HG02938 (cell line): ENCODE measurements at regions not wholly inside any gene's neighbourhood (a gene's known extent, or its start where the extent isn't known, plus 50 kb on each side); places are given as distances from the start of the nearest gene placed in this dataset.
"Not testable (repeated sequence)": the region's sequence is repeated elsewhere in the genome, so short reads cannot be mapped to it uniquely, and the experiment has no call there.

Experiments
- ATAC-seq: cut with Tn5 transposase; IDR thresholded peaks from one replicate; pipeline ENCODE4 v1.9.1; 2021; ENCODE audit warnings: mild to moderate bottlenecking, moderate library complexity; ENCODE audit not compliant: unreplicated experiment

DNA sequence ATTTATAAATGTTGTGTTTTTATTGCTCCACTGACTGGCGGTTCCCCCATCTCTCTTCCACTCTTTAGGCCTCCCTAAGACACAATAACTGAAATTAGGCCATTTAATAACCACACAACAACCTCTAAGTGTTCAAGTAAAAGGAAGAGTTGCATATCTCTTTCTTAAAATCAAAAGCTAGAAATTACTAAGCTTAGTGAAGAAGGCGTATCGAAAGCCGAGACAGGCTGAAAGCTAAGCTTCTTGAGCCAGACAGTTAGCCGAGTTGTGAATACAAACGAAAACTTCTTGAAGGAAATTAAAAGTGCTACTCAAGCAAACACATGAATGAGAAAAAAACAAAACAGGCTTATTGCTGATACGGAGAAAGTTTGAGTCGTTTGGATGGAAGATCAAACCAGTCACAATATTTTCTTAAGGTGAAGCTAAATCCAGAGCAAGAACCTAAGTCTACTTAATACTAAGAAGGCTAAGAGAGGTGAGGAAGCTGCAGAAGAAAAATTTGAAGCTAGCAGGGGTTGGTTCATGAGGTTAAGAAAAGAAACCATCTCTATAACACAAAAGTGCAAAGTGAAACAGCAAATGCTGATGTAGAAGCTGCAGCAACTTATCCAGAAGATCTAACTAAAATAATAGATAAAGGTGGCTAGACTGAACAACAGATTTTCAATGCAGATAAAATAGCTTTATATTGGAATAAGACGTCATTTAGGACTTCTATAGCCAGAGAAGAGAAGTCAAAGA is 194.0 kb upstream of the TTC29 start:
- no peak for ATAC-seq

DNA sequence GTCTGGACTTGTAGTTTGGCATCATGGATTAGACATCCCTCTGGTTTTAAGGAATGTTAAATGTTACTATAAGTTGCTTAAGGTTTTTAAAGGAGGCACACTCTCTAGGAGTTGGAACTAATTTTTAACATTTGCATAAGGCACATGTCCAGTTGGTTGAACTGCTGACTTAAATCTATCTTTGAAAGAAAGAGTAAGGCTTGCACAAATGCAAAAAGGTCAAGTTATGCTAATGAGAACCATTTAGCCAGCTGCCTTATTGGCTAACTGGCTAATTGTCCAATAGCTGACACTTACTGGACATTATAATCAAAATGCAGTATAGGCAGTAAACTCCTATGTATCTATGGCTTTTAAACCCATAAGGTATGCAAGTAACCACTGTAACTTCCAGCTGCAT is 206.1 kb upstream of the TTC29 start:
- no peak for ATAC-seq

- ATAC-seq = no peak
Observed at GRCh38 chr4:147157860-147158701, 212.4 kb upstream of the TTC29 start.

DNA sequence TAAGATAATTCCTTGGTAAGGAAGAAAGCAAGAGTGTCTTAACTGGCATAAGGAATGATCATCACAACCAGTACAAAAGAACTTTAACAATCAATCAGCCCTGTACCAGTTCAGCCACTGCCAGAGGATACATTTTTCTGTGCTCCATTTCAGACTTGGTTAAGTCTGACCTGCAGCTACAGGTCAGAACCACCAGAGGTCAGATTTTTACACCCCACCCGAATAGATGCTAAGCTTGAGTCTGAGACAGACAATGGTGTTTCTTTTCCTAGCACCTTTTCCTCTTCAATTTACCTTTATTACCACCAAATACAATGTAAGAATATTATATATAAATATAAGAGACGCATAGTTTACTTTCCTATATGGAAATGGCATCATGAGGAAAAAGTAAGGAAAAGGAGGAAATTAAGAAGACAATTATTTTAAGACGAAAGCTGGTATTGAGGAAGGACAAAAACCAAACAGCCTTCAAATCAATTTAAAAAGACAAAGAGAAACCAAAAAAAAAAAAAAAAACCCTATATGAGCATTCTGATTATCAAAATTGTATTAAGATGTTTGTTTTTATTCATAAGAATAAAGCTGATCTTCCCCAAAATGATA is 215.3 kb upstream of the TTC29 start:
- peak; percentile 89 for ATAC-seq

DNA sequence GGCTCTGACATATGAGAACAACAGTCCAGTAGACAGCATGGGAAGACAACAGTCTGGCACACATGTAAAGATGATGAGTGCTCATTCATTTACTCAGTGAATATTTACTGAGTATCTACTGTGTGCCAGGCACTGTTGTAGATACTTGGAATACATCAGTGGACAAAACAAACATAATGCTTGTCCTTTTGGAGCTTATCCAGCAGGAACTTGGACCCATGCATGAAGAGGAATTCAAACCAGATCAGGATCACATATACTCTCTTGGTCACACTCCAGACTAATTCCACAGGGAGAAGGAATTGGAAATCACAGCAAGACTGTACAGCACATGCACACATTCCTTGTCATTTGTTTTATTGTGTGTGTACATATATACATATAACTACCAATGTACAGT is 217.6 kb upstream of the TTC29 start:
- no peak for ATAC-seq

GRCh38 chr4:147168200-147168599 is 222.5 kb upstream of the TTC29 start:
- ATAC-seq = not testable (repeated sequence)

DNA sequence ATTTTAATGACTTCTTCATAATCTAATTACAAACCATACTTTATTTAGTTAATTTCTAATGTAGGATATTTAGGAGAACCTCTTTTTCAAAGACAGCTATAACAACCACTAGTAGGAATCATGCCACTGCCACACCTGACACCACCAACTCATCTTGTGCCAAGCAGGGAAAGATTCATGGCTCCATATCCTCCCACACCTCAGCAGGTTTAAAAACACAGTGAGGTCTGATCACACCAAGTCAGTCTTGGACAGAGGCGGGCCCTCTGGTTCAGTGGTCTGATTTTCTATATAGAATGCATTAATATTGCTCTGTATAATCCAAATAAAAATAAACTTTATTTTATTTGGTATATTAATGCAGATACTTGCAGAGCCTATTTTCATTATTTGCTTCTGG is 227.7 kb upstream of the TTC29 start:
- ATAC-seq = no peak

GRCh38 chr4:147173797-147174432 is 228.3 kb upstream of the TTC29 start:
- ATAC-seq = no peak

DNA sequence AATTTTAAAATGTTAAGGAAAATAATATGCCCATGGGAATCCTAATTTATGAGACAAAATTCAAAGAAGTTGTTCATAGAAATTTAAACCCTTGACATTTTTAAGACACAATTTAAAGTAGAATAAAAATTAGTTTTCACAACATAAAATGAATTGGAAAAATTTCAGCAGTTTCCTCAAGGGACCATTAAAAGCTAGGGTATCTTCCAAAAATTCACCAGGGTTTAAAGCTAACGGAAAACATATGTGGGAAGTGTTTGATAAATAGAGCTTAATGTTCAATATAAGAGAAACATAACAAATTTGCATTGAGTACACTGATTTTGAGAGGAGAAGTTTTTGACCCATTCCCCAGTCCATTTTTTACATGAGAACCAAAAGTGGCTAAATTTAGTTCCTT is 228.9 kb upstream of the TTC29 start:
- no peak for ATAC-seq

DNA sequence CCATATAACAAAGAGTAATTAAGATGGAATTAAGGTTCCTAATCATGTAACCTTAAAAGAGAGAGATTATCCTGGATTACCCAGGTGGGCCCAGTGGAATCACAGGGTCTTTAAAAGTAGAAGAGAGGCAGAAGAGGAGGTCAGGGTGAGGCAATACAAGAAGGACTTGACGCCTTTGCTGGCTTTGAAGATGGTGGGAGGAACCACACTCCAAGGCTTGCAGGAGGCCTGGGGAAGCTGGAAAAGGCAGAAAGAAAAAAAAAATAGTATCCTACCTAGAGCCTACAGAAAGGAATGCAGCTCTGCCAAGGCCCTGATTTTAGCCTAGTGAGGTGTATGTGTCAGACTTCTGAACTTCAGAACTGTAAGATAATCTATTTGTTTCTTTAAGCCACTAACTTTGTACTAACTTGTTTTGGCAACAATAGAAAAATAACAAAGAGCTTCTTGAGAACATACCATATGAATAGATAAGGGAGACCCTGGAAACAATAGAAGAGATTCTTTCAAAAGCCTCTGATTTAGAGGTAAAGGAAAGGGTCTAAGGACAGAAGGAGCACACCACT is 229.9 kb upstream of the TTC29 start:
- no peak for ATAC-seq

GRCh38 chr4:147182041-147182440 is 236.4 kb upstream of the TTC29 start:
- no peak for ATAC-seq

- ATAC-seq = no peak
Observed at GRCh38 chr4:147192679-147193078, 247.0 kb upstream of the TTC29 start.

GRCh38 chr4:147194114-147194513 is 248.4 kb upstream of the TTC29 start:
- ATAC-seq = no peak

DNA sequence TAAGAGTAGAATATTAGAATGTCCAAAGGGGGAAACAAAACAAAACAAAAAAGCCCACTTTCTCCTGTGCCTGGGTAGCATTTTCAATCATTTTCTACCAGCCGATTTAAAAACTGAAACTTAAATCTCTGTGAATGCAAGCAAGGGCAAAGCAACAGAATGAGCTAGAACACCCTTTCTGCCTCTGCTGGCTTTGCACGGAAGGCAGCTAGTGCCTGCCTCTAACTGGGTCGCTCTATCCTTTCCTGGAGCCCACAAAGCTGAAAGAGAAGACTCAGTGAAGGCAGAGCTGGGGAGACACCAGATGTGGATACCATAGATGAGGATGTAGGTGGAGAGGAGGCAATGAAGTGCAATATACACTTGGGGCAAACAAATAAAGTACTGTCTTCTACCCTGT is 248.9 kb upstream of the TTC29 start:
- no peak for ATAC-seq

- ATAC-seq = no peak
Observed at GRCh38 chr4:147195386-147195785, 249.7 kb upstream of the TTC29 start.

- no peak for ATAC-seq
Observed at GRCh38 chr4:147198411-147199051, 252.9 kb upstream of the TTC29 start.

DNA sequence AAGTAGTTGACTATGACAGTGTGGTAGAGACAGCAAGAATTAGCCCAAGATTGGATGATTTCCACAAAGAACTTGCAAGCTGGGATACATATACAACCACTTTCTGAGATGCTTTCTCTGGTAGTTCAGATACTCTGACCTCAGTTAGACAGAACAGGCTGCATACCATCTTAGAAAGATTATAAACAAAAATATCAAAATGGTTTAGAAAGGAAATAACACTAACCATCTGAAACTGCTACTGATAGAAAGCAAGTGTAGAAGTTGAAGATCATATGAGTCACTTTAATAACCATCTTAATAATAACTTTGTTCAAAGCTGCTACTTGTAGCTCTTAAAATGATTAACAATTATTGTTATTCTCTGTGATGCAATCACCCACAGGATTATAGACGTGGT is 255.4 kb upstream of the TTC29 start:
- peak; percentile 46 for ATAC-seq

GRCh38 chr4:147206807-147207206 is 261.1 kb upstream of the TTC29 start:
- no peak for ATAC-seq

GRCh38 chr4:147207911-147208310 is 262.2 kb upstream of the TTC29 start:
- no peak for ATAC-seq

DNA sequence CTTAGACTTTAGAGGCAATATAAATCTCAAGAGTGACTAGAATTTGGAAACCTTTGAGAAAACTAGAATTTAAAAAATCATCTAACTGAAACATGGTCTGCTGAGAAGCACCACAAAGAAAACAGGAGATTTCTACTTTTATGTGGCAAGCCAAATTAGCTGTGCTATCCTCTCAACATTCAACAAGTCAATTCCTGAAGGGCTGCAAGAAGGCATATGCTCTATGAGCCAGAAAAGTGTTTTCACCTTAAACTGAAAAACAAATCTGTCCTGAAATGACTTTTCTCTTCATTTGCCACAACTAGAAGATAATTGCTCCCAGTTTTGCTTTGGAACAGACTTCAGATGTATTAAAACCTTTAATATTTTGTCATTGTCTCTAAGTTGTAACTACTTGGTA is 263.2 kb upstream of the EDNRA start:
- ATAC-seq = no peak

- ATAC-seq = no peak
Observed at GRCh38 chr4:147219145-147219544, 261.8 kb upstream of the EDNRA start.
